Astrocyte of the cerebellum (primary cell): ENCODE measurements at regions not wholly inside any gene's neighbourhood (a gene's known extent, or its start where the extent isn't known, plus 50 kb on each side); places are given as distances from the start of the nearest gene placed in this dataset.

Experiments used
- DNase-seq: peaks from one replicate; pipeline ENCODE4 v3.0.0-alpha.2; 2011; ENCODE audit warnings: low read depth
- H3K4me3 ChIP-seq: 2 replicates; pipeline ENCODE4 v1.5.1; 2011; ENCODE audit warnings: mild to moderate bottlenecking, low read depth, low read length, moderate library complexity
- CTCF ChIP-seq: IDR thresholded peaks from 2 replicates; pipeline ENCODE4 v1.5.1; 2012; ENCODE audit warnings: low read length, low read depth, moderate library complexity, mild to moderate bottlenecking; ENCODE audit errors: missing control alignments
- in situ Hi-C: cut with HindIII; loops from 2 replicates; pipeline ENCODE4 v1.10.0; 2017; ENCODE audit warnings: low sequenced_read_pairs

DNA sequence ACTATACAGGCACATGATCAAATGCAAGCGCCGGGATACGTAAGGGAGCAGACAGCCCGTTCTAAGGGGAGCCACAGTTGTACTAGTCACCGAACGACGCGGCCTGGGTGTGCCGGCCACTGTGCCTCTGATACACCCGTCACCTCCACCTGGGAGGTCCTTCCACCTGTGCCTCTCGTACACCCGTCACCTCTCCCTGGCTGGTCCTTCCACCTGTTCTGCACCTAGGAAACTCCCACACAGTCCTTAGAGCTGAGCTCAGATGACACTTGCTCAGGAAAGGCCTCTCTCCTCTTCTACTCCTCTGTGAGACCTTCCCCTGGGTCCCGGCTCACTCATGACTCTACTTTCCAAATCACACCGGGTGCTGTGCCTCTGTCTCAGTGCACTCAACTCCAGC is 245.0 kb downstream of the TTLL2 start:
- no peak for DNase-seq
- no peak for TF ChIP-seq CTCF
- H3K4me3 ChIP-seq: no peak overlapping the region
- in situ Hi-C loops: no loop called here

GRCh38 chr6:167570460-167571400 is 245.8 kb downstream of the TTLL2 start:
- TF ChIP-seq CTCF: no peak
- in situ Hi-C loops: no loop called here
- no peak overlapping the region for H3K4me3 ChIP-seq
- no peak for DNase-seq

- no peak overlapping the region for H3K4me3 ChIP-seq
- no peak for DNase-seq
- in situ Hi-C loops: no loop called here
- no peak for TF ChIP-seq CTCF
Observed at GRCh38 chr6:167571550-167571949, 246.7 kb downstream of the TTLL2 start.

DNA sequence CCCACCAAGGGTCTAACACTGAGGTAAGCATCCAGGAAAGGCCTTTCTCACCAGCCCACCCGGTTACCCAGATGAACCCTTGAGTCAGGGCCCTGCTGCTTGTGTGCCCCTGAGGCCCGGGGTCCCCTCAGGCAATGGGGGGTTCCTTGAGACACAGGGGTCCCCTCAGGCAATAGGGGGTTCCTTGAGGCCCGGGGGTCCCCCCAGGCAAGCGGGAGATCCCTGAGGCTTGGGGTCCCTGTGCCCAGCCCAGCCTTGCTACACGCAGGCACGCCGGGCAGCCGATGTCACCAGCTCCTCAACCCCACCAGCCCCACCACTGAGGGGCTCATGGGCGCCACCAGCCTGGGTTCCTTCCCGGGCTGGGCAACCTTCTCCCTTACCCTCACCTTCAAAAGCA is 247.2 kb downstream of the TTLL2 start:
- TF ChIP-seq CTCF: no peak
- DNase-seq: no peak
- H3K4me3 ChIP-seq: no peak overlapping the region
- in situ Hi-C loops: no loop called here

GRCh38 chr6:167572841-167573271 is 248.0 kb downstream of the TTLL2 start:
- in situ Hi-C loops: no loop called here
- DNase-seq: no peak
- no peak for TF ChIP-seq CTCF
- no peak overlapping the region for H3K4me3 ChIP-seq

DNA sequence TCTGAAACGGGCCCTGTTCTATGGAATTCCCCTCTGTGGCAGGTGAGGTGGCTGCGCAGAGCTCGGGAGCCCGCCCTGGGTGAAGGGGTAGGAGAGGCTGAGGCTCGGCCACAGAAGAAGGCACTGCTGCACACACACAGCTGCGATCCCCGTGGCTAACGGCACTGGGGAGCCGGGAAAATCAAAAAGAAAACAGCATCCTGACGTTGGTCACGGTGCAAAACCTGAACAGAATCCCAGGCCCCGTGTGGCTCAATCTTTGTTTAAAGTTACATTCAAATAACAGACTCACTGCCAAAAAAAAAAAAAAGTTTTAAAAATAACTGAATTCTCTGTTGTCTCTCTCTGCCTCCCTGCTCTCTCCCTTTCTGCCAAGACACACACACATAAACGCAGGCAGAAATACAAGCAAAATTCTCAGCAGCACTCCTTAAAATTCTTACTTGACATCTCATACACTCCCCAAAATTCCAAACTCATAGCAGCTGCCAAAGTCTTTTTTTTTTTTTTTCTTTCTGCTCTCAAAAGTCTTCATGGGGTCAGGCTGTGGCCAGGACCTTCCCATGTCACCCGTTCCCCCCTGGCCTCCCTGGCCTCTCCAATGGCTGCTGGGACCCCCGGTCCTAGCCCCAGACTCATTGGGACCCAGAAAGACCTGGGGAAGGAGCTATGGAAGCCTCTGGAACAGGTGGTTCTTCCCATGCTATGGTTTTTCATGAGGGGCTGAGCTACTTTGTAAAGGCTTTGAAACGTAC is 248.8 kb downstream of the TTLL2 start:
- no peak for TF ChIP-seq CTCF
- peak; percentile 37 for DNase-seq
- H3K4me3 ChIP-seq: no peak overlapping the region
- in situ Hi-C loops: no loop called here
